SK-N-SH (cell line): ENCODE measurements at regions not wholly inside any gene's neighbourhood (a gene's known extent, or its start where the extent isn't known, plus 50 kb on each side); places are given as distances from the start of the nearest gene placed in this dataset.

Source experiments
- CTCF ChIA-PET: fragments of 300-600, 350-600 bp; formaldehyde crosslinking; extraction: SDS; loops from one replicate; lab custom pipeline; 2021; lab: Yijun Ruan, JAX
- POLR2A ChIA-PET: fragments of 350-600 bp; sonication (Branson Sonifier 250); formaldehyde crosslinking; extraction: SDS; loops from one replicate; lab custom pipeline; 2020; ENCODE audit warnings: antibody characterized with exemption, inconsistent platforms; lab: Yijun Ruan, JAX
- DNase-seq: peaks from one replicate; pipeline ENCODE4 v3.0.0; 2012
- H2AFZ ChIP-seq: fragments of 200-600 bp; sonication (generic); 2 replicates; pipeline ENCODE4 v1.8.1; 2016; ENCODE audit warnings: antibody characterized with exemption, mild to moderate bottlenecking, low read depth
- H3F3A ChIP-seq: fragments of 200-600 bp; sonication (generic); replicated peaks from 2 replicates; pipeline ENCODE3; 2016; ENCODE audit warnings: antibody characterized with exemption, mild to moderate bottlenecking; ENCODE audit not compliant: insufficient read depth
- H3K27ac ChIP-seq, 2 experiments: fragments of 200-500 bp in 1 of 2; fragments of 200-600 bp in 1 of 2; sonication (Bioruptor generic) in 1 of 2; sonication (generic), shearing (Covaris generic) in 1 of 2; 2 replicates each; pipeline versions ENCODE4 v1.5.1 to v1.6.1; 2014 to 2016; ENCODE audit warnings: low read depth in 2 of 2, inconsistent platforms in 1 of 2, low read length in 1 of 2, mild to moderate bottlenecking in 1 of 2, mixed read lengths in 1 of 2
- H3K27me3 ChIP-seq: fragments of 200-600 bp; sonication (generic), shearing (Covaris generic); 2 replicates; pipeline ENCODE4 v1.6.1; 2016; ENCODE audit warnings: mixed run types; ENCODE audit not compliant: insufficient read depth
- H3K36me3 ChIP-seq, 2 experiments: fragments of 200-500 bp in 1 of 2; fragments of 200-600 bp in 1 of 2; sonication (Bioruptor generic) in 1 of 2; sonication (generic) in 1 of 2; replicated peaks in 1 of 2; 2 replicates each; pipeline versions ENCODE3 to v1.5.1; 2014 to 2016; ENCODE audit warnings: low read length in 1 of 2, mild to moderate bottlenecking in 1 of 2; ENCODE audit not compliant: insufficient read depth in 2 of 2, control insufficient read depth in 1 of 2
- H3K4me1 ChIP-seq, 2 experiments: fragments of 200-500 bp in 1 of 2; fragments of 200-600 bp in 1 of 2; sonication (Bioruptor generic) in 1 of 2; sonication (generic), shearing (Covaris generic) in 1 of 2; 2 replicates each; pipeline versions ENCODE4 v1.5.1 to v1.6.1; 2014 to 2016; ENCODE audit warnings: low read depth in 1 of 2, low read length in 1 of 2, mixed run types in 1 of 2; ENCODE audit not compliant: insufficient read depth in 2 of 2, control insufficient read depth in 1 of 2
- H3K4me2 ChIP-seq: fragments of 200-600 bp; sonication (generic), shearing (Covaris generic); 2 replicates; pipeline ENCODE4 v1.6.1; 2017; ENCODE audit warnings: mixed run types
- H3K4me3 ChIP-seq, 2 experiments: fragments of 200-500 bp in 1 of 2; fragments of 200-600 bp in 1 of 2; sonication (Bioruptor generic) in 1 of 2; sonication (generic), shearing (Covaris generic) in 1 of 2; 2 replicates each; pipeline versions ENCODE4 v1.5.1 to v1.8.1; 2014 to 2016; ENCODE audit warnings: low read depth in 2 of 2, inconsistent platforms in 1 of 2, low read length in 1 of 2, mild to moderate bottlenecking in 1 of 2, mixed read lengths in 1 of 2, moderate library complexity in 1 of 2
- H3K79me2 ChIP-seq: fragments of 200-600 bp; sonication (generic); 2 replicates; pipeline ENCODE4 v1.8.1; 2017; ENCODE audit warnings: mild to moderate bottlenecking; ENCODE audit not compliant: insufficient read depth
- H3K9ac ChIP-seq: fragments of 200-600 bp; sonication (generic); 2 replicates; pipeline ENCODE4 v1.6.1; 2017; ENCODE audit warnings: mixed run types
- H3K9me2 ChIP-seq: fragments of 200-600 bp; sonication (generic); 2 replicates; pipeline ENCODE4 v1.6.1; 2017; ENCODE audit warnings: mixed run types
- H3K9me3 ChIP-seq: fragments of 200-600 bp; sonication (generic); 2 replicates; pipeline ENCODE4 v1.6.1; 2017; ENCODE audit warnings: mixed run types, mild to moderate bottlenecking, moderate library complexity
- H4K20me1 ChIP-seq: fragments of 200-600 bp; sonication (generic); 2 replicates; pipeline ENCODE4 v1.6.1; 2017; ENCODE audit warnings: mild to moderate bottlenecking, mixed run types; ENCODE audit not compliant: insufficient read depth
- FOSL2 ChIP-seq: IDR thresholded peaks from 2 replicates; pipeline ENCODE4 v1.4.0; 2012; ENCODE audit warnings: low read depth, mild to moderate bottlenecking, moderate library complexity, borderline replicate concordance
- MXI1 ChIP-seq: IDR thresholded peaks from 2 replicates; pipeline ENCODE4 v1.6.1; 2012; ENCODE audit warnings: mild to moderate bottlenecking, low read depth, low read length, improper control_type of control experiment
- TAF1 ChIP-seq: IDR thresholded peaks from 2 replicates; pipeline ENCODE4 v1.6.1; 2012; ENCODE audit warnings: low read depth, mild to moderate bottlenecking, low read length, moderate library complexity, borderline replicate concordance
- WGBS: methylation state at CpG from one replicate; pipeline ENCODE4 v1.1.6; 2017; ENCODE audit warnings: low lambda C conversion rate; 5-methylcytosine and 5-hydroxymethylcytosine counted together
- TF ChIP-seq, protein P1 (sequence below): fragments of 150-350 bp; IDR thresholded peaks from 2 replicates; pipeline ENCODE4 v1.6.1; 2017; ENCODE audit warnings: antibody characterized with exemption, low read length, low read depth, borderline replicate concordance
- TF ChIP-seq, protein P2 (sequence below): IDR thresholded peaks from 2 replicates; pipeline ENCODE4 v1.6.1; 2012; ENCODE audit warnings: mild to moderate bottlenecking, low read depth, low read length, moderate library complexity
- TF ChIP-seq, protein P3 (sequence below): fragments of 150-350 bp; IDR thresholded peaks from 2 replicates; pipeline ENCODE4 v1.6.1; 2016; ENCODE audit warnings: mild to moderate bottlenecking, low read depth, low read length
- TF ChIP-seq, protein P4 (sequence below): IDR thresholded peaks from 2 replicates; pipeline ENCODE4 v1.4.0; 2012; ENCODE audit warnings: low read depth
- TF ChIP-seq, protein P5 (sequence below): fragments of 200-600 bp; sonication (generic); IDR thresholded peaks from 2 replicates; pipeline ENCODE4 v1.6.1; 2017; ENCODE audit warnings: antibody characterized with exemption, mild to moderate bottlenecking, moderate library complexity

DNA sequence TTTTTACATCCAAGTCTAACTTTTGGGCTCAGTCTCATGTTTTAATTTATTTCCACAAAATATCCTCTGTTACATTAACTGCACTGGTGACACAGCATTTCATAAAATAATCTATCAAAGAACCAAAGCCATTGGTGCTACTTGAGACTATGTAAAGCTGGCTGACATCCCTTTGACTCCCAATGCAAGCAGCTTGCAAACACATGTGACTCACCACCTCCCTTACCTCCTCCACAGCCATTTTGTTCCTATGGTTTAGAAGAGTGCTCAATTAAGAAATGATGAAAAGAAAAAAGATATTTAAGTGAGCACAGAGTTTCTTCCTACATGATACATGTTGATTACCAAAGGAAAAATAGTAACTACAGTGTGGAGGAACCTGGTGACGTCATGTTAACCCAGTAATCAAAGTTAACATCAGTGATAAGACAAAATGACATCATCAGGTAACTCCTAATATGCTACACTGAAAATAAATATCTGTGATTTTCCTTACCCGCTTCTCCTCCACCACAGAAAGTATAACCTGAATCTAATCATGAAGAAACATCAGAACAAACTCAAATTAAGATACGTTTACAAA is 53.3 kb upstream of the LGSN start:
- CTCF ChIA-PET: no interaction called here

DNA sequence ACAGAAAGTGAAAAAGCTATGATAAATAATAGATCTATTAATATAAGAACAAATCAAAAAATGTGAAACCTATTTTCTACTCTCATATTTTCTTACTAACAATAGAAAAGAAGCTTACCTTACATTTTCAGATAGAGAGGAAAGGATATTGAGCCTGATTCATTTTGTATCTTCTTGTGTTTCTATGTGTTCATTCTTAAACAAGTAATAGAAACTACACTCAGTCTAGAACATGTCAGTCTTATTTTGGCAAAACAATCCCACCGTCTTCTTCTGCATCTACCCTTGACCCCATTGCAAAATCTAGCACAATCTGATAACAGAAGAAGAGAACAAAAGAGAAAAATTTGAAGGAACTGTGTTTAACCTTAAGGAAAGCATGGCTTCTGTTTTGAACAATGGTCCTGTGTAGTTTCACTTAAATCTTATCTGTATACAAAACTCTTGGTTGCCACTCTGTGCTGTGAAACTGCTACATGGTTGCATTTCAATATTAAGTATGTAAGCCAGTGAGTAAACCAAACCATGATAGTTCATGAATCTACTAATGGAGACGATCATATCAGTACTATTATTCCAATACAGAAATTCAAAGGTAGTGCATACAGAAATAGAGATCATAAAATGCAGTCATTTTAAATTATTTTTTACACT is 69.5 kb upstream of the LGSN start:
- TF ChIP-seq, protein P1, sequence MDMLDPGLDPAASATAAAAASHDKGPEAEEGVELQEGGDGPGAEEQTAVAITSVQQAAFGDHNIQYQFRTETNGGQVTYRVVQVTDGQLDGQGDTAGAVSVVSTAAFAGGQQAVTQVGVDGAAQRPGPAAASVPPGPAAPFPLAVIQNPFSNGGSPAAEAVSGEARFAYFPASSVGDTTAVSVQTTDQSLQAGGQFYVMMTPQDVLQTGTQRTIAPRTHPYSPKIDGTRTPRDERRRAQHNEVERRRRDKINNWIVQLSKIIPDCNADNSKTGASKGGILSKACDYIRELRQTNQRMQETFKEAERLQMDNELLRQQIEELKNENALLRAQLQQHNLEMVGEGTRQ: no peak
- TF ChIP-seq, protein P2, sequence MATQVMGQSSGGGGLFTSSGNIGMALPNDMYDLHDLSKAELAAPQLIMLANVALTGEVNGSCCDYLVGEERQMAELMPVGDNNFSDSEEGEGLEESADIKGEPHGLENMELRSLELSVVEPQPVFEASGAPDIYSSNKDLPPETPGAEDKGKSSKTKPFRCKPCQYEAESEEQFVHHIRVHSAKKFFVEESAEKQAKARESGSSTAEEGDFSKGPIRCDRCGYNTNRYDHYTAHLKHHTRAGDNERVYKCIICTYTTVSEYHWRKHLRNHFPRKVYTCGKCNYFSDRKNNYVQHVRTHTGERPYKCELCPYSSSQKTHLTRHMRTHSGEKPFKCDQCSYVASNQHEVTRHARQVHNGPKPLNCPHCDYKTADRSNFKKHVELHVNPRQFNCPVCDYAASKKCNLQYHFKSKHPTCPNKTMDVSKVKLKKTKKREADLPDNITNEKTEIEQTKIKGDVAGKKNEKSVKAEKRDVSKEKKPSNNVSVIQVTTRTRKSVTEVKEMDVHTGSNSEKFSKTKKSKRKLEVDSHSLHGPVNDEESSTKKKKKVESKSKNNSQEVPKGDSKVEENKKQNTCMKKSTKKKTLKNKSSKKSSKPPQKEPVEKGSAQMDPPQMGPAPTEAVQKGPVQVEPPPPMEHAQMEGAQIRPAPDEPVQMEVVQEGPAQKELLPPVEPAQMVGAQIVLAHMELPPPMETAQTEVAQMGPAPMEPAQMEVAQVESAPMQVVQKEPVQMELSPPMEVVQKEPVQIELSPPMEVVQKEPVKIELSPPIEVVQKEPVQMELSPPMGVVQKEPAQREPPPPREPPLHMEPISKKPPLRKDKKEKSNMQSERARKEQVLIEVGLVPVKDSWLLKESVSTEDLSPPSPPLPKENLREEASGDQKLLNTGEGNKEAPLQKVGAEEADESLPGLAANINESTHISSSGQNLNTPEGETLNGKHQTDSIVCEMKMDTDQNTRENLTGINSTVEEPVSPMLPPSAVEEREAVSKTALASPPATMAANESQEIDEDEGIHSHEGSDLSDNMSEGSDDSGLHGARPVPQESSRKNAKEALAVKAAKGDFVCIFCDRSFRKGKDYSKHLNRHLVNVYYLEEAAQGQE: no peak
- TF ChIP-seq MXI1: no peak
- TF ChIP-seq, protein P3, sequence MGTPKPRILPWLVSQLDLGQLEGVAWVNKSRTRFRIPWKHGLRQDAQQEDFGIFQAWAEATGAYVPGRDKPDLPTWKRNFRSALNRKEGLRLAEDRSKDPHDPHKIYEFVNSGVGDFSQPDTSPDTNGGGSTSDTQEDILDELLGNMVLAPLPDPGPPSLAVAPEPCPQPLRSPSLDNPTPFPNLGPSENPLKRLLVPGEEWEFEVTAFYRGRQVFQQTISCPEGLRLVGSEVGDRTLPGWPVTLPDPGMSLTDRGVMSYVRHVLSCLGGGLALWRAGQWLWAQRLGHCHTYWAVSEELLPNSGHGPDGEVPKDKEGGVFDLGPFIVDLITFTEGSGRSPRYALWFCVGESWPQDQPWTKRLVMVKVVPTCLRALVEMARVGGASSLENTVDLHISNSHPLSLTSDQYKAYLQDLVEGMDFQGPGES: no peak
- no peak for TF ChIP-seq FOSL2
- TF ChIP-seq, protein P4, sequence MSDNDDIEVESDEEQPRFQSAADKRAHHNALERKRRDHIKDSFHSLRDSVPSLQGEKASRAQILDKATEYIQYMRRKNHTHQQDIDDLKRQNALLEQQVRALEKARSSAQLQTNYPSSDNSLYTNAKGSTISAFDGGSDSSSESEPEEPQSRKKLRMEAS: no peak
- TF ChIP-seq, protein P5, sequence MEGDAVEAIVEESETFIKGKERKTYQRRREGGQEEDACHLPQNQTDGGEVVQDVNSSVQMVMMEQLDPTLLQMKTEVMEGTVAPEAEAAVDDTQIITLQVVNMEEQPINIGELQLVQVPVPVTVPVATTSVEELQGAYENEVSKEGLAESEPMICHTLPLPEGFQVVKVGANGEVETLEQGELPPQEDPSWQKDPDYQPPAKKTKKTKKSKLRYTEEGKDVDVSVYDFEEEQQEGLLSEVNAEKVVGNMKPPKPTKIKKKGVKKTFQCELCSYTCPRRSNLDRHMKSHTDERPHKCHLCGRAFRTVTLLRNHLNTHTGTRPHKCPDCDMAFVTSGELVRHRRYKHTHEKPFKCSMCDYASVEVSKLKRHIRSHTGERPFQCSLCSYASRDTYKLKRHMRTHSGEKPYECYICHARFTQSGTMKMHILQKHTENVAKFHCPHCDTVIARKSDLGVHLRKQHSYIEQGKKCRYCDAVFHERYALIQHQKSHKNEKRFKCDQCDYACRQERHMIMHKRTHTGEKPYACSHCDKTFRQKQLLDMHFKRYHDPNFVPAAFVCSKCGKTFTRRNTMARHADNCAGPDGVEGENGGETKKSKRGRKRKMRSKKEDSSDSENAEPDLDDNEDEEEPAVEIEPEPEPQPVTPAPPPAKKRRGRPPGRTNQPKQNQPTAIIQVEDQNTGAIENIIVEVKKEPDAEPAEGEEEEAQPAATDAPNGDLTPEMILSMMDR: no peak
- Histone ChIP-seq H3K27me3 (no peaks in the 10 kb centered on the region), H3K36me3 (no peaks in the 10 kb centered on the region), H3K79me2 (no peaks in the 10 kb centered on the region), H3K27ac (no peak overlapping the region), H3K9ac (no peak overlapping the region), H2AFZ (no peak overlapping the region), H3F3A (no peaks in the 10 kb centered on the region), H4K20me1 (no peaks in the 10 kb centered on the region), H3K9me2 (no peaks in the 10 kb centered on the region), H3K9me3 (no peaks in the 10 kb centered on the region), H3K4me2 (no peak overlapping the region), H3K4me3 (no peak overlapping the region), H3K4me1 (no peaks in the 10 kb centered on the region)
- no peak for DNase-seq
- 15% methylated on average over 2 of the region's 2 CpGs for WGBS
- POLR2A ChIA-PET: no interaction called here
- CTCF ChIA-PET: interaction anchor here (0.6 kb wide), 1 partner anchor 82 kb away, joined by 3 read pairs; no protein-coding TSS in a partner anchor

More for the DNA sequence above, 53.3 kb upstream of the LGSN start:
- H3K9ac ChIP-seq: no peak overlapping the region
- 44% methylated on average over 3 of the region's 3 CpGs for WGBS
- H3K9me3 ChIP-seq: no peaks in the 10 kb centered on the region
- H3K79me2 ChIP-seq: no peaks in the 10 kb centered on the region
- no peak for DNase-seq
- no peak overlapping the region for H3K4me3 ChIP-seq
- POLR2A ChIA-PET: no interaction called here
- H3K4me1 ChIP-seq: no peaks in the 10 kb centered on the region; a peak in 2 of 4 replicates
- no peaks in the 10 kb centered on the region for H3K27me3 ChIP-seq
- H3F3A ChIP-seq: no peaks in the 10 kb centered on the region
- H3K4me2 ChIP-seq: no peak overlapping the region
- no peaks in the 10 kb centered on the region for H3K36me3 ChIP-seq
- no peaks in the 10 kb centered on the region for H4K20me1 ChIP-seq
- H2AFZ ChIP-seq: no peak overlapping the region
- no peak for TF ChIP-seq TAF1
- H3K9me2 ChIP-seq: no peaks in the 10 kb centered on the region
- no peak overlapping the region for H3K27ac ChIP-seq
